ENCODE measurements at regions not wholly inside any gene's neighbourhood (a gene's known extent, or its start where the extent isn't known, plus 50 kb on each side); places are given as distances from the start of the nearest gene placed in this dataset.

- Histone ChIP-seq H3K27me3 (peaks cover 16% of the 10 kb centered on the region), H3K36me3 (no peaks in the 10 kb centered on the region), H3K4me1 (no peaks in the 10 kb centered on the region), H3K9me3 (no peaks in the 10 kb centered on the region), H3K4me3 (ENCODE audit: low read depth, low read length) (no peak overlapping the region)
- TF ChIP-seq, protein P1, sequence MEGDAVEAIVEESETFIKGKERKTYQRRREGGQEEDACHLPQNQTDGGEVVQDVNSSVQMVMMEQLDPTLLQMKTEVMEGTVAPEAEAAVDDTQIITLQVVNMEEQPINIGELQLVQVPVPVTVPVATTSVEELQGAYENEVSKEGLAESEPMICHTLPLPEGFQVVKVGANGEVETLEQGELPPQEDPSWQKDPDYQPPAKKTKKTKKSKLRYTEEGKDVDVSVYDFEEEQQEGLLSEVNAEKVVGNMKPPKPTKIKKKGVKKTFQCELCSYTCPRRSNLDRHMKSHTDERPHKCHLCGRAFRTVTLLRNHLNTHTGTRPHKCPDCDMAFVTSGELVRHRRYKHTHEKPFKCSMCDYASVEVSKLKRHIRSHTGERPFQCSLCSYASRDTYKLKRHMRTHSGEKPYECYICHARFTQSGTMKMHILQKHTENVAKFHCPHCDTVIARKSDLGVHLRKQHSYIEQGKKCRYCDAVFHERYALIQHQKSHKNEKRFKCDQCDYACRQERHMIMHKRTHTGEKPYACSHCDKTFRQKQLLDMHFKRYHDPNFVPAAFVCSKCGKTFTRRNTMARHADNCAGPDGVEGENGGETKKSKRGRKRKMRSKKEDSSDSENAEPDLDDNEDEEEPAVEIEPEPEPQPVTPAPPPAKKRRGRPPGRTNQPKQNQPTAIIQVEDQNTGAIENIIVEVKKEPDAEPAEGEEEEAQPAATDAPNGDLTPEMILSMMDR (IDR thresholded peaks at IDR 0.05; ENCODE audit: low read depth, low read length), result no peak
- no peak for DNase-seq
Measured at GRCh38 chr12:69054343-69055056, 121.5 kb upstream of the CPM start.

- Histone ChIP-seq H3K4me1 (no peaks in the 10 kb centered on the region), H3K4me3 (ENCODE audit: low read depth, low read length) (no peak overlapping the region), H3K27me3 (peaks cover 16% of the 10 kb centered on the region), H3K36me3 (no peaks in the 10 kb centered on the region), H3K9me3 (no peaks in the 10 kb centered on the region)
- DNase-seq, result no peak
- TF ChIP-seq, protein P1 (IDR thresholded peaks at IDR 0.05; ENCODE audit: low read depth, low read length), result no peak
Measured at GRCh38 chr12:69055280-69055679, 122.3 kb upstream of the CPM start.

DNA sequence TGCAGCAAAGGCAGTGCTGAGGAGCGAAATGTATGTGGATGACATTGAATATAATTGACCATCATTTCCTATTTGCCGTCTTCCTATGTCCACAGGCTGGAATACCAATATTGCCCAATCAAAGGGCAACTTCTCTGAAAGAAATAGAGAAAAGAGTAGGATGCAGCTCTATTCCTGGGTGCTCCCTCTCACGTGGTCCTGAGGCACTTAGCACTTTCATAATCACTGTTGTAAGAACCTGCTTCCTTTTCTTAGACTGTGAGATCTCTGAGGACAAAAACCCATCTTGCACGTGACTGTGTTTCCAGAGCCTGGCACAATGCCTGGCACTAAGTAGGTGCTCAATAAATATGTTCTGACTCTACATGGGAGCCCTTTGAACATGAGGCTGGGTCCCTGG lies 122.7 kb upstream of the CPM start:
- no peaks in the 10 kb centered on the region for H3K4me1 ChIP-seq
- no peak for DNase-seq

DNA sequence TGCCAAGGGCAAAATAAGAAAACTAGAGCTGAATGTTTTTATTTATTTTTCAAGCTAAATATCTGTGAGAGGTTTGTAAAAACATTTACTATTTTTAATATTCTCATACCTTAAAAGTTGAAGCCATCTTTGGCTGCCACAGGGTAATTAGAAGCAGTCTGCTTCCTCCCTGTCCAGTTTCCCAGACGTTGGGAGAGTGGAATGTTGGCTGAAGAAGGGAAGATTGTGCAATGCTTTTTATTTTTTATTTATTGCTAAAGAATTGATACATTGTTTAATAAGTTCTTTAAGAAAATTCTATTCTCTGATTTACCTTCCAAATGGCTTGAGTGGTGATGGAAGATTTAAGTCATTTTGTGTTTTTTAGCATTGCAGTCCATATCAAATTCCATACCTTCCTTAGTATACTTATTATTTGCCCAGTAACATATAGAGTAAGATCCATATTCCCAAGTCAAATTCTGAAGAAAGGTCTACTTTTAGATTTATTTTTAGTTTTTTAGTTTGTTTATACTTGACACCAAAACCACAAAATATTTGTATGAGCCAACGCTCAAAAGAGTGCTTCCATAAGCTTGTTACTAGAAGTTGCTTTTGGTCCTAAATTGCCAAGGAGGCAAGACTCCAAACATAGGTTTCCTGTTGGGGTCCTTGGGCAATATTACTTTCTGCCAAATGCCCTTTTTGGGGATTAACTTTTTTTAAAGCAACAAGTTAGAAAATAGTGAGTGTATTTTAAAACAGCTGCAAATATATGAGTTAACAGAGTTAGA lies 124.0 kb upstream of the CPM start:
- Histone ChIP-seq H3K9me3 (no peaks in the 10 kb centered on the region), H3K4me1 (no peaks in the 10 kb centered on the region), H3K4me3 (ENCODE audit: low read depth, low read length) (no peak overlapping the region), H3K36me3 (no peaks in the 10 kb centered on the region), H3K27me3 (peaks cover 13% of the 10 kb centered on the region)
- TF ChIP-seq, protein P1 (IDR thresholded peaks at IDR 0.05; ENCODE audit: low read depth, low read length), result no peak
- no peak for DNase-seq

More for the DNA sequence above, 122.7 kb upstream of the CPM start:
- TF ChIP-seq, protein P1 (IDR thresholded peaks at IDR 0.05; ENCODE audit: low read depth, low read length), result no peak
- Histone ChIP-seq H3K27me3 (peaks cover 16% of the 10 kb centered on the region), H3K36me3 (no peaks in the 10 kb centered on the region), H3K4me3 (ENCODE audit: low read depth, low read length) (no peak overlapping the region), H3K9me3 (no peaks in the 10 kb centered on the region)

DNA sequence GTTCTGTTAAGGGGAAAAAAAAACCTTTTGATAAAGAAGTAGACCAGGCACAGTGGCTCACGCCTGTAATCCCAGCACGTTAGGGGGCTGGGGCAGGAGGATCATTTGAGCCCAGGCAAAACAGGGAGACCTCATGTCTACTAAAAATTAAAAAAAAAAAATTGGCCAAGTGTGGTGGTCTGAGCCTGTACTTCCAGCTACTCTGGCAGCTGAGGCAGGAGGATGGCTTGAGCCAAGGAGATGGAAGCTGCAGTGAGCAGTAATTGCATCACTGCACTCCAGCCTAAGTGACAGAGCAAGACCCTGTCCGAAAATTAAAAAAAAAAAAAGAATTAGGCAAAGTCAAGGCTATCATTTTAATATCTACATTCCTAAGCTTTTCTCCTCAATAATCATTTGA lies 124.8 kb upstream of the CPM start:
- TF ChIP-seq, protein P1 (IDR thresholded peaks at IDR 0.05; ENCODE audit: low read depth, low read length), result no peak
- no peaks in the 10 kb centered on the region for H3K4me1 ChIP-seq
- H3K4me3 ChIP-seq (ENCODE audit: low read depth, low read length), result no peak overlapping the region
- DNase-seq, result no peak
- peaks cover 6% of the 10 kb centered on the region for H3K27me3 ChIP-seq
- H3K36me3 ChIP-seq, result no peaks in the 10 kb centered on the region
- H3K9me3 ChIP-seq, result no peaks in the 10 kb centered on the region
